ENCODE measurements at regions not wholly inside any gene's neighbourhood (a gene's known extent, or its start where the extent isn't known, plus 50 kb on each side); places are given as distances from the start of the nearest gene placed in this dataset.

DNA sequence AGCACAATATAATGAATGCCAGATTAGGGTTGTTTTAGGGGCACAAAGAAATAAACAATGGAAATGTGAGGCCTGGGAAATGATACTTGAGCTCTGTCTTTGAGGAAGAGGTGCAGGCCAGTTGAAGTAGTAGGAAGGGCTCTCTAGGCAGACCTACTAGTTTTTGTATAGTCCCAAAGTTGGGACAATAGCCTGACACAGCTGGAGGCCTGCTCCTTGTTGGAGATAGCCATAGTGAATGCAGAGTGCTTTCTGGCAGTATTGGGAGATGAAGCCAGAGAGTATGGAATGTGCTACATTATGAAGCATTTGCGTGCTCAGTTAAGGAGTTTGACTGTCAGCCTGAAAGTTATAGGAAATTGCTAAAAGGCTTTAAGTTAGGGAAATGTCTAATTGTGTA lies 251.2 kb upstream of the ZPLD1 start:
- no peak for DNase-seq (ENCODE audit: low spot score)
- H3K4me3 Mint-ChIP-seq = no peak overlapping the region
- H3K36me3 Mint-ChIP-seq (ENCODE audit: low read depth) = no peaks in the 10 kb centered on the region
- H3K27ac Mint-ChIP-seq = no peak overlapping the region
- peaks cover 5% of the 10 kb centered on the region for H3K4me1 Mint-ChIP-seq (ENCODE audit: low read depth)
- H3K27me3 Mint-ChIP-seq (ENCODE audit: low read depth) = no peaks in the 10 kb centered on the region
- H3K9me3 Mint-ChIP-seq = no peaks in the 10 kb centered on the region

DNA sequence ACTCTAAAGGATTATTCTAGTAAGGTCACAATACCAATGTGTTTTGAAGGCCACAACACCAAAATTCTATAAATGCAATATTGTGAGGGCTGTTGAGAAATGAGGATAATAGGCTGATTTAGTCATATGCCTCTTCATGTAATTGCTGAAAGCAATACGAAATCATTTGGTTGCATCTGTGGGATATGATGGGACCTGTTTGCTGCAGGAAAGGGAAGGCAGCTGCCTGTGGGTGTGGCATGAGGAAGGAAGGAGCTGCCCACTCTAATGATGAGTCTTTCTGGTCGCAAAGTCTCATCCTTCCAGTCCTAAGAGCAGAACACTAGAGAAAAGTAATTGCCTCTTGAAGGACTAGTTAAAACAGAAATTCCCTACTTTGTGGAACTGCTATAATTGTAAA lies 245.3 kb upstream of the ZPLD1 start:
- H3K36me3 Mint-ChIP-seq (ENCODE audit: low read depth) = no peaks in the 10 kb centered on the region
- DNase-seq (ENCODE audit: low spot score) = no peak
- no peaks in the 10 kb centered on the region for H3K9me3 Mint-ChIP-seq
- peaks cover 1% of the 10 kb centered on the region for H3K4me1 Mint-ChIP-seq (ENCODE audit: low read depth)
- H3K27ac Mint-ChIP-seq = no peak overlapping the region
- no peaks in the 10 kb centered on the region for H3K27me3 Mint-ChIP-seq (ENCODE audit: low read depth)
- H3K4me3 Mint-ChIP-seq = no peak overlapping the region

DNA sequence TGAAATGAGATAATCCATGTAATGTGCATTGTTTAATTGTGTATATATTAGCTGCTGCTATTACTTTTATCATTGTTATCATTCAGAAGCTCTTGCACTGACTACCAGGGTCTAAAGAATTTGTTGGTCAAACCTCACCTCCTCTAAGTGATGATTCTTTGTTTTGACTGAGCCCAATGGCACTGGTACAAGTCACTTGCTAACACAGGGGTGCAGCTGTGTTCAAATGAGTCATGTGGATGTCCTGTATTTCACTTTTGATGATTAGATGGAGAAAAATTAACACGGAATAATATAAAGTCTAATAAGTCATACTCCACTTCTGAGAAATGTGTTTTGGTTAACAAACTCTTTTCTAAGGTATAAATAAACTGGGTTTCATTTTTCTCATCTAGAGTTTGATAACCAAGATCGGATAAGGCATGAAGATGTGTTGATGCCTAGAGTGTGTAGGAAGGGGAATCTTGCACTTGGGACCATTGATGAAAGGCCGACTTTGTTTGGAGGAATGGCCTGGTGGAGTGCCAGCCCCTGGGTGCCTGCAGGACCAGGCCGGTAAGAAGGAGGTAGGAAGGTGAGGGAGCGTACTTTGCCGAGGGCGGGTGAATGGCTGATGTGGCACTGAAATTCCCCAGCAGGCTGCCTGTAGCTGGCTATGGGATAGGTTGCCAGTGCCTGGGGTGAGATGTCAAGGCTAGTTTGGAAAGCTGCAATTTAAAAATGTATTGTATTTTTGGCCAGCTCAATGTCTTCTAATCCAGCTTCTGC lies 244.7 kb upstream of the ZPLD1 start:
- no peak overlapping the region for H3K4me3 Mint-ChIP-seq
- no peak overlapping the region for H3K27ac Mint-ChIP-seq
- H3K4me1 Mint-ChIP-seq (ENCODE audit: low read depth) = peaks cover 1% of the 10 kb centered on the region
- H3K9me3 Mint-ChIP-seq = no peaks in the 10 kb centered on the region
- H3K27me3 Mint-ChIP-seq (ENCODE audit: low read depth) = no peaks in the 10 kb centered on the region
- DNase-seq (ENCODE audit: low spot score) = no peak
- H3K36me3 Mint-ChIP-seq (ENCODE audit: low read depth) = no peaks in the 10 kb centered on the region

DNA sequence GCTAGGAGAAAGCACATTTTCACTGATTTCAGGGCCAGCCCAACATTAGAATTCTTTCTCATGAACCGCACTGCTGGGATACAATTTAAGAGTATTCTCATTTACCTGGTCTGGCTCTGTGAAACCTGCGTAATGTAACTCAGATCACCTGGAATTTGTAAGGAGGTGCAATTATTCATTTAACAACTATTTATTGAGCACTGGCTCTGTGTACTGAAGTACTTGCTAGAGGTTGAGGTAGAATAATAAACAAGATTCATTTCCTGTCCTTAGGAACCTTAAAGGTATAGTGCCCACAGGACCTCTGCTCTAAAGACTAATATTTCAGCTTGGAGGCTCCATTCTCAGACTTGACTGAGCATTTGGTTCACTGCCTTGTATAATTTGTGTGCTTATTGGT lies 242.2 kb upstream of the ZPLD1 start:
- no peaks in the 10 kb centered on the region for H3K27me3 Mint-ChIP-seq (ENCODE audit: low read depth)
- no peak overlapping the region for H3K27ac Mint-ChIP-seq
- DNase-seq (ENCODE audit: low spot score) = no peak
- H3K4me3 Mint-ChIP-seq = no peak overlapping the region
- H3K4me1 Mint-ChIP-seq (ENCODE audit: low read depth) = peaks cover 1% of the 10 kb centered on the region
- H3K9me3 Mint-ChIP-seq = no peaks in the 10 kb centered on the region
- H3K36me3 Mint-ChIP-seq (ENCODE audit: low read depth) = no peaks in the 10 kb centered on the region

DNA sequence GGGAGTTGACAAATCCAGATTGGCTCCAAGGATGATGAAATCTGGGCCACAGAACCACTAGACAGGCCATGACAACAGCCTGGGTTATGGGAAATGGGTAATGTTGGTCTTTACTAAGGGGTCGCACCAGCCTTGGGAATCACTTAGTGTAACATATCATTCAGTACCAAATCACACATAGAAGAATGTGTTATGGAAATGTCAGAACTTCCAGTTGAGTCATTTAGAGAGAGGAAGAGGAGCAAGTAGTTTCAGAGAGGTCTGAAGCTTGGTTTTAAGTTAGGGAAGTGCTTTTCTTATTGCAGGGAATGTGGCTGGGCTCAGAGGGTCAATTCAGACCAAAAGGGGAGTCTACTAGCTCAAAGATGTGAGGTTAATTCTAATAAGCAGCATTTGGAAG lies 241.6 kb upstream of the ZPLD1 start:
- Mint-ChIP-seq H3K4me1 (ENCODE audit: low read depth) (peaks cover 1% of the 10 kb centered on the region), H3K4me3 (no peak overlapping the region), H3K9me3 (no peaks in the 10 kb centered on the region), H3K27me3 (ENCODE audit: low read depth) (no peaks in the 10 kb centered on the region), H3K27ac (no peak overlapping the region), H3K36me3 (ENCODE audit: low read depth) (no peaks in the 10 kb centered on the region)
- DNase-seq (ENCODE audit: low spot score) = no peak

DNA sequence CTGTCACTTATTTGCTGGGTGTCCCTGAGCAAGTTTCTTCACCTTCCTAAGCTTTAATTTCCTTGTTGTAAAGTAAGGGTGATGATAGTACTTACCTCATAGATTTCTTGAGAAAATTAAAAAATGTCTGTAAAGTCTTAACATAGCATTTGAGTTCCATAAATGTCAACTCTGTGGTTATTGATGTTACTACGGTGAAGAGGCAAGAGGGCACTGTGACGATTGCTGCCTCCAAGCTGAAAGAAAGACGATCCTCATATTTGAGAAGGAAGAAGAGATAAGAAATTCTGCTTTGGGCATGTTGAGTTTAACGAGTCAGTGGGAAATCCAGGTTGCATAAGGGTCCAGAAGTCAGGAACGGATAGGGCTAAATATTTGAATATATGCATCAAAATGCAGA lies 240.8 kb upstream of the ZPLD1 start:
- Mint-ChIP-seq H3K9me3 (no peaks in the 10 kb centered on the region), H3K4me1 (ENCODE audit: low read depth) (peaks cover 1% of the 10 kb centered on the region), H3K4me3 (no peak overlapping the region), H3K36me3 (ENCODE audit: low read depth) (no peaks in the 10 kb centered on the region), H3K27me3 (ENCODE audit: low read depth) (no peaks in the 10 kb centered on the region), H3K27ac (no peak overlapping the region)
- DNase-seq (ENCODE audit: low spot score) = no peak

DNA sequence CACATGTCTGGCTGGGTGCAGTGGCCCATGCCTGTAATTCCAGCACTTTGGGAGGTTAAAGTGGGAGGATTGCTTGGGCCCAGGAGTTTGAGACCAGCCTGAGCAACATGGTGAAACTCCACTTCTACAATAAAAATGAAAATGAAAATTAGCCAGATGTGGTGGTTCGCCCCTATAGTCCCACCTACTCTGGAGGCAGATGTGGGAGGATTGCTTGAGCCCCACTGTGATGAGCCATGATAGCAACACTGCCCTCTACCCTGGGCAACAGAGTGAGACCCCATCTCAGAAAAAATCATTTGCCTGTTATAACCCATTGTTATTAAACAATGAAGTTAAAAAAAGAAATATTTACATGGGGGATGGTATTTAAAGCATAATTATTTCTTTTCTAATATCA lies 240.1 kb upstream of the ZPLD1 start:
- Mint-ChIP-seq H3K36me3 (ENCODE audit: low read depth) (no peaks in the 10 kb centered on the region), H3K27ac (no peak overlapping the region), H3K9me3 (no peaks in the 10 kb centered on the region), H3K4me1 (ENCODE audit: low read depth) (no peaks in the 10 kb centered on the region), H3K4me3 (no peak overlapping the region), H3K27me3 (ENCODE audit: low read depth) (no peaks in the 10 kb centered on the region)
- no peak for DNase-seq (ENCODE audit: low spot score)

DNA sequence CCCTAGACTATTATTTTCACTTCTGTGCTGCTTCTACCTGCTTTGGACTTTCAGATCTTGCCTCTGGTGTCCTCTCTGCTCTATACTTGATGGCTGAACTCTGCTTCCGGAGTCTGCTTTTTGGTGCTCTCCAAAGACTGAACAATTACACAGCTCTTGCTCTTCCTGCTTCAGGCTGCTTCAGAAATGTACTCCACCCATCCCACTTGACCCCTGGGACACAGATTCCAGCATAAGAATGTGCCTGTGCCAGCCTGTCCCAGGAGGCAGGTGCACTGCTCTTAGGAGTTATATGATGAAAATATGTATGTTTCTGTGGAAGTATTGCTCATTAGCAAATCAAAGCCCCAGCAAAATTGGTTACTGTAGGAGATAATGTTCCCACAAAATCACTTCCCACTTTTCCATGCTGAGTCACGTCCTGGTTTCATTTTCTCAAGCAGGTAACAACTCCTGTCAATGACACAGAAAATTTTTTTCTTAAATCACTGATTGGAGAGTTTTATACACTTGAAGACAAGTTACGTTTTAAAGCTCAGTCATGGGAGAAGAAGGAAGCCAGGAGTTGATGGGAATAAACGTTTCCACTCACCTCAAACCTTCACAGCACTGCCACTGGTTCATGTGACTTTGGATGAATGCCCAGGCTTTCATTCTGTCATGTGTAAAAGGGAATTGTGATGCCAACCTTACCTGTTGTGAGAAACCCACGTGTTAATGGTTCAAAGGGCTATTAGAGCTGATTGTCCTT lies 239.4 kb upstream of the ZPLD1 start:
- H3K27me3 Mint-ChIP-seq (ENCODE audit: low read depth) = no peaks in the 10 kb centered on the region
- H3K4me1 Mint-ChIP-seq (ENCODE audit: low read depth) = no peaks in the 10 kb centered on the region
- H3K9me3 Mint-ChIP-seq = no peaks in the 10 kb centered on the region
- H3K36me3 Mint-ChIP-seq (ENCODE audit: low read depth) = no peaks in the 10 kb centered on the region
- DNase-seq (ENCODE audit: low spot score) = no peak
- H3K27ac Mint-ChIP-seq = no peak overlapping the region
- H3K4me3 Mint-ChIP-seq = no peak overlapping the region

DNA sequence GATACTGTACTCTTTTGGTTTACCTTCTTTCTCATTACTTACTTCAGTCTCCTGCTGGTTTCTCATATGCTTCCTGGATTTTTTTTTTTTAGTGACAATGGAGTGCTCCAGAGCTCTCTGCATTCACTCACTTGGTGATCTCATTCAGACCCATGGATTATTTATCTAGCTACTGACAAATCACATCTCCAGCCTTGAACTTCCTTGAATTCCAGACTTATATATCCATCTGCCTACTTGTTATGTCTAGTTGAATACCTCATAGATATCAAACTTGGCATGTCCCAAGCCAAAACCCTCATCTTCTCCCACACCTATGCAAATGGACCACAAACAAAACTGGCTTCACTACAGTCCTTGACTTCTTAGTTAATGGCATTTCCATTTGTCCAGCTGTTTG lies 234.7 kb upstream of the ZPLD1 start:
- Mint-ChIP-seq H3K27ac (no peak overlapping the region), H3K27me3 (ENCODE audit: low read depth) (peaks cover 11% of the 10 kb centered on the region), H3K4me1 (ENCODE audit: low read depth) (no peaks in the 10 kb centered on the region), H3K36me3 (ENCODE audit: low read depth) (no peaks in the 10 kb centered on the region), H3K4me3 (no peak overlapping the region), H3K9me3 (peaks cover 8% of the 10 kb centered on the region)
- DNase-seq (ENCODE audit: low spot score) = no peak

DNA sequence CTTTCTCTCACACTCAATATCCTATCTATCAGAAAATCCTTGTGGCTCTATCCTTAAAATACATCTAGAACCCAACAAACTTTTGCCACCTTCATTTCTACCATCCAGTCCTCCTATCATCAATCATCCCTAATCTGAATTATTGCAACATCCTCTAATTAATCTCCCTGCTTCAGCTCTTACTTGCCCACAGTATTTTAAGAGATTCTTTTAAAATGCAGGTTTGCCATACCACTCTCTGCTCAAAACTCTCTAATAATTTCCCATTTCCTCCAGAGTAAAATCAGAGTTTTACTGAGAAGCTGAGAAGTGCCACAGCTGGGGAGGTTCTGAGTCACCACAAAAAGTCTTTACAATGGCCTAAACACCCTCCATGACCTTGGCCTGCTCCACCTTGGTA lies 234.3 kb upstream of the ZPLD1 start:
- Mint-ChIP-seq H3K36me3 (ENCODE audit: low read depth) (no peaks in the 10 kb centered on the region), H3K9me3 (peaks cover 8% of the 10 kb centered on the region), H3K27me3 (ENCODE audit: low read depth) (peaks cover 11% of the 10 kb centered on the region), H3K27ac (no peak overlapping the region), H3K4me3 (no peak overlapping the region), H3K4me1 (ENCODE audit: low read depth) (no peaks in the 10 kb centered on the region)
- no peak for DNase-seq (ENCODE audit: low spot score)

DNA sequence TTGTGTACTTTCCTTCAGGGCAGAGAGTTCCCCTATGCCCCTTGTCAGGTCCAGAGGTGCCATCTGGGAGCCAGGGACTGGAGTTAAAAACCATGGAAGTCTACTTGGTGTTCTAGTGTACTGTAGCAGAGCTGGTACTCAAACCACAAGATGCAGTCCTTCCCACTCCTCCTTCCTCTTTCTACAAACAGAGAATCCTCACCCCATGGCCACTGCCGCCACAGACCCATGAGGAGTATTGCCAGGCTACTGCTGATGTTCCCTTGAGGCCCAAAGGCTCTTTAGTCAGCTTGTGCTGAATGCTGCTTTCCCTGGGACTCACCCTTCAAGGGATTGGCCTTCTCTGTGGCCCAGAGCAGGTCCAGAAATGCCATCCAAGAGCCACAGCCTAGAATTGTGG lies 229.2 kb upstream of the ZPLD1 start:
- no peak overlapping the region for H3K4me3 Mint-ChIP-seq
- no peak for DNase-seq (ENCODE audit: low spot score)
- H3K36me3 Mint-ChIP-seq (ENCODE audit: low read depth) = peaks cover 3% of the 10 kb centered on the region
- peaks cover 15% of the 10 kb centered on the region for H3K9me3 Mint-ChIP-seq
- no peak overlapping the region for H3K27ac Mint-ChIP-seq
- peaks cover 14% of the 10 kb centered on the region for H3K27me3 Mint-ChIP-seq (ENCODE audit: low read depth)
- no peaks in the 10 kb centered on the region for H3K4me1 Mint-ChIP-seq (ENCODE audit: low read depth)

DNA sequence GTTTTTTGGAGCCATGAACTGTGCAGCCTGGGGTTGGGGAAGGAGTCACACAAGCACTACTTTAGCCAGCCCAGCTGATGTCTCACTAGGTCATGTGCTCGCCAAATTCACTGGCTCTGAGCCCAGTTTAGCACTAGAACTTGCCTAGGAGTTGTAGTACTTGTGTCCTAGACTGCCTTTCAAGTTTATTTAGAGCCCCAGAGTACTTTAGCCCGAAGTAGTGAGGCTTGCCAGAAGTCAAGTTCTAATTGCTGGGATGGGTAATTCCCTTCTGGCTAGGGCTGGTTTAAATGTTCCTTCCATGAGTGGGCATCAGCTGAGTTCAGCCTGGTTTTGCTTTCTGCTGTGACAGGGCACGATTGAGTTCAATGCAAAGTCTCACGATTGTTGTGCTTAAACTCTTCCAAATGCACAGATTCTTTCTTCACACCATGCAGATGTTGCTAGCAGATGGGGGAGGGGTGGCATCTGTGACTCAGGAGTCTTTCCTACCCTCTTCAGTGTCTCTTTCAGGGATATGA lies 228.2 kb upstream of the ZPLD1 start:
- no peak overlapping the region for H3K4me3 Mint-ChIP-seq
- H3K27me3 Mint-ChIP-seq (ENCODE audit: low read depth) = peaks cover 15% of the 10 kb centered on the region
- H3K9me3 Mint-ChIP-seq = peaks cover 15% of the 10 kb centered on the region
- H3K36me3 Mint-ChIP-seq (ENCODE audit: low read depth) = peaks cover 5% of the 10 kb centered on the region
- DNase-seq (ENCODE audit: low spot score) = no peak
- H3K27ac Mint-ChIP-seq = no peak overlapping the region
- no peaks in the 10 kb centered on the region for H3K4me1 Mint-ChIP-seq (ENCODE audit: low read depth)

DNA sequence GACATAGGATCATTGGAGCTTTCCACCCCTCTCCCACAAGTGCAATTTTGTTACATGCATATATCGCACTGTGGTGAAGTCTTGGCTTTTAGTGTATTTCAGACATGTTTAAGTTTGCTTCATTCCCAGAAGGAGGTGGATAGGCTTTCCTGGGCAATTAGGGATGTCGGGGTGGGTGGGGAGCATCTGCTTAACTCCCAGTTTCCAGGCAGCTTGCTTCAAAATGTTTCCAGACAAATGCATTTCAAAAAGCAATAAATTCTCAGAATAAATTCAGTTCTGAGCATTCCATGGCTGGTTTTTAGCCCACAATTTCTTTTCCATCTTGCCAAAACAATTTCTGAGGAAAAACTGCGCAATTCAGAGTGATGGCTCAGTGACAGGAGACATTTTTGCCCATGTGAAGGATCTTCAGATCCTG lies 227.7 kb upstream of the ZPLD1 start:
- H3K4me3 Mint-ChIP-seq = no peak overlapping the region
- no peak for DNase-seq (ENCODE audit: low spot score)
- H3K27ac Mint-ChIP-seq = no peak overlapping the region
- peaks cover 15% of the 10 kb centered on the region for H3K9me3 Mint-ChIP-seq
- peaks cover 15% of the 10 kb centered on the region for H3K27me3 Mint-ChIP-seq (ENCODE audit: low read depth)
- H3K36me3 Mint-ChIP-seq (ENCODE audit: low read depth) = peaks cover 5% of the 10 kb centered on the region
- no peaks in the 10 kb centered on the region for H3K4me1 Mint-ChIP-seq (ENCODE audit: low read depth)

DNA sequence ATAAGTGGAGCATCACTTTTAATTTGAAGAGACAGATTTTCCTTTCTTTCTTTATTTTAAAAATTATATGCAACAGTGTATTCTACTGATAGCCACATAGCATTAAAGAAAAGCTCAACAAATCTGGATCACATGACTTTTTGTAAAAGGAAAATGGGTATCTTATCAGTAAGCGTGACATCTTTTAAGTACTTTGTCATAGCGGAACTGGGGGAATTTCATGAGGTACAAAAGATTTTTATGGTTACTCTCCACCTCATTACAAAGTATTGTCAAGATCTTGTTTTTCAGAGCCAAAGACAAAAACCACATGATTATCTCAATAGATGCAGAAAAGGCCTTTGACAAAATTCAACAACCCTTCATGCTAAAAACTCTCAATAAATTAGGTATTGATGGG lies 219.6 kb upstream of the ZPLD1 start:
- H3K9me3 Mint-ChIP-seq = peaks cover 24% of the 10 kb centered on the region
- H3K27me3 Mint-ChIP-seq (ENCODE audit: low read depth) = peaks cover 2% of the 10 kb centered on the region
- no peak for DNase-seq (ENCODE audit: low spot score)
- peaks cover 2% of the 10 kb centered on the region for H3K4me1 Mint-ChIP-seq (ENCODE audit: low read depth)
- H3K27ac Mint-ChIP-seq = no peak overlapping the region
- no peak overlapping the region for H3K4me3 Mint-ChIP-seq
- H3K36me3 Mint-ChIP-seq (ENCODE audit: low read depth) = peaks cover 6% of the 10 kb centered on the region
